ENCODE measurements at regions not wholly inside any gene's neighbourhood (a gene's known extent, or its start where the extent isn't known, plus 50 kb on each side); places are given as distances from the start of the nearest gene placed in this dataset.

GRCh38 chr4:151905197-151905596, 144.4 kb upstream of the GATB start:
- Mint-ChIP-seq H3K27ac (no peak overlapping the region), H3K36me3 (peaks cover 1 to 6% of the 10 kb centered on the region in 2 donors), H3K27me3 (no peaks in the 10 kb centered on the region), H3K4me3 (no peak overlapping the region), H3K9me3 (peaks cover 24 to 26% of the 10 kb centered on the region in 2 donors), H3K4me1 (peaks cover 8 to 13% of the 10 kb centered on the region in 2 donors)
- DNase-seq, result no peak
- peak; percentile 78 to 83 for ATAC-seq (replicated peaks)

- Mint-ChIP-seq H3K27ac (no peak overlapping the region), H3K4me1 (peaks cover 6 to 13% of the 10 kb centered on the region in 2 donors), H3K36me3 (peaks cover 1 to 6% of the 10 kb centered on the region in 2 donors), H3K27me3 (no peaks in the 10 kb centered on the region), H3K4me3 (no peak overlapping the region), H3K9me3 (peaks cover 24 to 26% of the 10 kb centered on the region in 2 donors)
- DNase-seq (no peak), ATAC-seq (replicated peaks) (no peak)
Observed at GRCh38 chr4:151901631-151902030, 140.8 kb upstream of the GATB start.

GRCh38 chr4:151896880-151897279, 136.1 kb upstream of the GATB start:
- Mint-ChIP-seq H3K36me3 (peaks cover 0 to 1% of the 10 kb centered on the region in 2 donors), H3K27ac (no peak overlapping the region), H3K4me1 (no peaks in the 10 kb centered on the region), H3K27me3 (peaks cover 0 to 3% of the 10 kb centered on the region in 2 donors), H3K4me3 (no peak overlapping the region), H3K9me3 (peaks cover 5 to 6% of the 10 kb centered on the region in 2 donors)
- ATAC-seq (replicated peaks), result no peak
- DNase-seq, result no peak

DNA sequence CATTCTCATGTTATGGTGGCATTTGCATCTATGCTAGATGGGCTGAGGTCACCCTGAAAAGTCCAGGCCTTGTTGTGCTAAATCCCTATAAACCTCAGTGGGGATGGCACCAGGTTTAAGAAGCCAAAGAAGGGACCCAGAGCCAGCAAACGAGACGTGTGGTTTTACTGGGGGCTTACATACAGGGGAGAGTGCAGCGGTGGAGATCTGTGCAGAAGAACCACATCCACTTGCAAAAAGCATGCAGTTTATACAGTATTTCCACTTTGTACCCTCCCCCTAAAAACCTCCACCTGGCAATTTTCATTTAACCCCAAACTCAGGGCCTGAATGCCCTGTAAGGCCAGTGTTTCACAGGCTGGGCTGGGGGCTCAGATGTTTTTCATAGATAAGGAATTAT, 134.9 kb upstream of the GATB start:
- no peak overlapping the region for H3K4me3 Mint-ChIP-seq
- DNase-seq, result no peak
- H3K36me3 Mint-ChIP-seq, result no peaks in the 10 kb centered on the region
- peaks cover 0 to 3% of the 10 kb centered on the region in 2 donors for H3K27me3 Mint-ChIP-seq
- no peak for ATAC-seq (replicated peaks)
- no peaks in the 10 kb centered on the region for H3K4me1 Mint-ChIP-seq
- H3K27ac Mint-ChIP-seq, result no peak overlapping the region
- H3K9me3 Mint-ChIP-seq, result no peaks in the 10 kb centered on the region

- H3K27me3 Mint-ChIP-seq, result peaks cover 0 to 3% of the 10 kb centered on the region in 2 donors
- ATAC-seq (replicated peaks) (no peak), DNase-seq (no peak)
- H3K27ac Mint-ChIP-seq, result no peak overlapping the region
- no peak overlapping the region for H3K4me3 Mint-ChIP-seq
- H3K4me1 Mint-ChIP-seq, result no peaks in the 10 kb centered on the region
- H3K9me3 Mint-ChIP-seq, result no peaks in the 10 kb centered on the region
- no peaks in the 10 kb centered on the region for H3K36me3 Mint-ChIP-seq
Observed at GRCh38 chr4:151894246-151894645, 133.4 kb upstream of the GATB start.

- DNase-seq (peak; percentile 36), ATAC-seq (replicated peaks) (peak; percentile 40 to 71)
- H3K4me3 Mint-ChIP-seq, result peak overlapping the region in 1 of 2 donors; percentile 7
- H3K27me3 Mint-ChIP-seq, result peaks cover 0 to 3% of the 10 kb centered on the region in 2 donors
- peaks cover 0 to 2% of the 10 kb centered on the region in 2 donors for H3K9me3 Mint-ChIP-seq
- peak overlapping the region; percentile 91 for H3K27ac Mint-ChIP-seq
- H3K4me1 Mint-ChIP-seq, result peaks cover 0 to 16% of the 10 kb centered on the region in 2 donors
- peaks cover 0 to 2% of the 10 kb centered on the region in 2 donors for H3K36me3 Mint-ChIP-seq
Observed at GRCh38 chr4:151888367-151888866, 127.6 kb upstream of the GATB start.

DNA sequence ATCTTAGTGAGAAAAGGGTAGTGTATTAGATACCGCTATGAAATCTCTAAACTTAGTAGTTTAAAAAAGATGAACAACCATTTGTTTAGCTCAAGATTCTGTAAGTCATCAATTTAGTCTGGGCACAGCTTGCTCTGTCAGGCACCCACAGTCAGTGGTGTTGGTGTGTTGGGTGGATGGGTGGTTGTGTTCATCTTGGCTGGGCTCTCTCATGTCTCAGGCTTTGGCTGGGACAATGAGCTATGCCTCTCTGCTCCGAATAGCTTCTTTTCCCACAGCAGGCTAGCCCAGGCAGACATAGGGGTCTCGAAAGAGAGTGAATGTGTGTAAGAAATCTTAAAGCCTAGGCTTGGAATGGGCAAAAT, 127.0 kb upstream of the GATB start:
- no peak for DNase-seq
- Mint-ChIP-seq H3K9me3 (peaks cover 0 to 2% of the 10 kb centered on the region in 2 donors), H3K36me3 (peaks cover 0 to 2% of the 10 kb centered on the region in 2 donors), H3K4me3 (no peak overlapping the region), H3K27ac (peak overlapping the region; percentile 91), H3K27me3 (peaks cover 0 to 2% of the 10 kb centered on the region in 2 donors), H3K4me1 (peaks cover 0 to 20% of the 10 kb centered on the region in 2 donors)
- ATAC-seq (replicated peaks), result peak; percentile 46 to 53

DNA sequence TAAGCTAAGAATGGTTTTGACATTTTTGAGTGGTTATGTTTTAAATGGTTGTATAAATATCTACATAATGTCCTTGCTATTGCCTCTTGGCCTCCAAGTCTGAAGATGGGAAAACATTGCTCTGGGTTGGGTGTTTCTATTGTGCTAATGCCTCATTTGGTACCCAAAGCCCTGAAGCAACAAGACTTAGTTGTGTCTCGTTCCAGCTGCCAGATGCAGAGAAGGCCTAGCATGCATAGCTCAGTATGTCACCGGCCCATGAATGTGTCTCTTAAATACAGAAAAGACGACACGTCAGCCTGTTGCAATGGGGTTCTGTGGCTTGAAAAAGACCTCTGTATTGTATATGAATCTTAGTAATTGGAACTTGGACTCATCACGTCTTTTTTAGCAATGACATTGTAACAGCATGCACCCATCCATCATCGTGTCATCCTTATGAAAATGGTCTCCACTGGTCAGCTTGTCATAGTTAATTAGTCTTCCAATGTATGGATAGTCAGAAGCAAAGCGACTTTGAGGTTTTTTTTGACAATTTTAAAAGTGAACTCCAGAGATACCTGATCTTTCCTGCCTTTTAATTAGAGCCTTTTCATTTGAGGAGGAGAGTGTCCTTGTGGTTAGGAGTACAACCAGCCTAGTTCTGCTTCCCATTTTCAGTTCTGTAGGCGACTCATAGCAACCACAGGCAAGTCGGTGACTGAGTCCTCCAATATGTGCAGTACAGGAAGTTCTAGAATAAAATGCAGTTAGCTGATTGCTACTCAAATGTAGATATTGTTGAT, 126.4 kb upstream of the GATB start:
- ATAC-seq (replicated peaks), result peak; percentile 86 to 93
- Mint-ChIP-seq H3K27me3 (no peaks in the 10 kb centered on the region), H3K9me3 (peaks cover 0 to 2% of the 10 kb centered on the region in 2 donors)

GRCh38 chr4:151885123-151885522, 124.3 kb upstream of the GATB start:
- H3K4me3 Mint-ChIP-seq, result no peak overlapping the region
- H3K9me3 Mint-ChIP-seq, result peaks cover 0 to 2% of the 10 kb centered on the region in 2 donors
- no peak overlapping the region for H3K27ac Mint-ChIP-seq
- peaks cover 0 to 32% of the 10 kb centered on the region in 2 donors for H3K4me1 Mint-ChIP-seq
- ATAC-seq (replicated peaks) (no peak), DNase-seq (no peak)
- H3K36me3 Mint-ChIP-seq, result peaks cover 0 to 2% of the 10 kb centered on the region in 2 donors
- no peaks in the 10 kb centered on the region for H3K27me3 Mint-ChIP-seq

More for the DNA sequence above, 126.4 kb upstream of the GATB start:
- DNase-seq, result peak; percentile 32
- Mint-ChIP-seq H3K4me1 (peaks cover 0 to 23% of the 10 kb centered on the region in 2 donors), H3K4me3 (peak overlapping the region in 1 of 2 donors; percentile 10), H3K36me3 (peaks cover 0 to 2% of the 10 kb centered on the region in 2 donors), H3K27ac (peak overlapping the region; percentile 91)

DNA sequence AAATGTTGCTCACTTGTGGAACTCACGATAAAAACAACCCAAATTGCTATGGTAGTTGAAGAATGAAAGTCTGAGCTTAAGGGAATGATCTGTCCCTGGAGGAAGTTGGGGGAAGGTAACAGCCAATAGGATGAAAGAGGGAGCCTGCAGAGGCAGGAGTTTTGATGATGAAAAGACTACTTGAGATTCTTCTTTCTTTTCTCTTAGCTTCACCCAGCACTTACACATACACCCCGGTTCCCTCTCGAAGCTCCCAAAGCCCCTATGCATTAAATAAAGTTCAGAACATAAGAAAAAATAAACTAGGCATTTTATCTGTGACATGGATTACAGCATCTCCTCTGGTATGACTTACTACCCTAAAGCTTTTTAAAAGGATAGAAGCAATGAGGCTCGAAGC, 122.9 kb upstream of the GATB start:
- Mint-ChIP-seq H3K4me3 (no peak overlapping the region), H3K9me3 (peaks cover 0 to 2% of the 10 kb centered on the region in 2 donors), H3K4me1 (peaks cover 0 to 32% of the 10 kb centered on the region in 2 donors), H3K36me3 (peaks cover 0 to 2% of the 10 kb centered on the region in 2 donors), H3K27me3 (no peaks in the 10 kb centered on the region), H3K27ac (no peak overlapping the region)
- no peak for DNase-seq
- no peak for ATAC-seq (replicated peaks)

GRCh38 chr4:151882072-151882803, 121.4 kb upstream of the GATB start:
- peak overlapping the region; percentile 56 for H3K27ac Mint-ChIP-seq
- H3K27me3 Mint-ChIP-seq, result no peaks in the 10 kb centered on the region
- no peak overlapping the region for H3K4me3 Mint-ChIP-seq
- ATAC-seq (replicated peaks), result peak; percentile 41 to 76
- H3K9me3 Mint-ChIP-seq, result peaks cover 0 to 2% of the 10 kb centered on the region in 2 donors
- peaks cover 0 to 2% of the 10 kb centered on the region in 2 donors for H3K36me3 Mint-ChIP-seq
- H3K4me1 Mint-ChIP-seq, result peaks cover 0 to 18% of the 10 kb centered on the region in 2 donors
- DNase-seq, result no peak

- no peak for ATAC-seq (replicated peaks)
- H3K27me3 Mint-ChIP-seq, result no peaks in the 10 kb centered on the region
- DNase-seq, result no peak
- peaks cover 0 to 17% of the 10 kb centered on the region in 2 donors for H3K4me1 Mint-ChIP-seq
- H3K9me3 Mint-ChIP-seq, result no peaks in the 10 kb centered on the region
- H3K27ac Mint-ChIP-seq, result no peak overlapping the region
- peaks cover 0 to 2% of the 10 kb centered on the region in 2 donors for H3K36me3 Mint-ChIP-seq
- H3K4me3 Mint-ChIP-seq, result no peak overlapping the region
Observed at GRCh38 chr4:151879705-151880445, 119.1 kb upstream of the GATB start.

GRCh38 chr4:151876381-151876988, 115.7 kb upstream of the GATB start:
- Mint-ChIP-seq H3K27me3 (no peaks in the 10 kb centered on the region), H3K27ac (no peak overlapping the region), H3K4me1 (peaks cover 0 to 5% of the 10 kb centered on the region in 2 donors), H3K4me3 (no peak overlapping the region), H3K9me3 (peaks cover 2 to 4% of the 10 kb centered on the region in 2 donors), H3K36me3 (no peaks in the 10 kb centered on the region)
- ATAC-seq (replicated peaks), result no peak
- DNase-seq, result no peak

Data from stimulated activated naive B cell treated with anti-CD40 and anti-IgM and Interleukin-4, amounts not matched to agents 10 μg/mL and 1 μg/mL and 100 μg/mL, for 72 hours (primary cell).